ENCODE measurements at regions not wholly inside any gene's neighbourhood (a gene's known extent, or its start where the extent isn't known, plus 50 kb on each side); places are given as distances from the start of the nearest gene placed in this dataset.
"Not testable (repeated sequence)": the region's sequence is repeated elsewhere in the genome, so short reads cannot be mapped to it uniquely, and the experiment has no call there.

GRCh38 chr5:99410386-99410785, 481.6 kb upstream of the CHD1 start:
- not testable (repeated sequence) for DNase-seq

GRCh38 chr5:99404764-99405302, 476.0 kb upstream of the CHD1 start:
- DNase-seq: not testable (repeated sequence)

- DNase-seq: not testable (repeated sequence)
Observed at GRCh38 chr5:99400571-99400970, 471.8 kb upstream of the CHD1 start.

GRCh38 chr5:99398976-99399375, 470.2 kb upstream of the CHD1 start:
- DNase-seq: no peak

- no peak for DNase-seq
Observed at GRCh38 chr5:99386406-99387077, 457.7 kb upstream of the CHD1 start.

DNA sequence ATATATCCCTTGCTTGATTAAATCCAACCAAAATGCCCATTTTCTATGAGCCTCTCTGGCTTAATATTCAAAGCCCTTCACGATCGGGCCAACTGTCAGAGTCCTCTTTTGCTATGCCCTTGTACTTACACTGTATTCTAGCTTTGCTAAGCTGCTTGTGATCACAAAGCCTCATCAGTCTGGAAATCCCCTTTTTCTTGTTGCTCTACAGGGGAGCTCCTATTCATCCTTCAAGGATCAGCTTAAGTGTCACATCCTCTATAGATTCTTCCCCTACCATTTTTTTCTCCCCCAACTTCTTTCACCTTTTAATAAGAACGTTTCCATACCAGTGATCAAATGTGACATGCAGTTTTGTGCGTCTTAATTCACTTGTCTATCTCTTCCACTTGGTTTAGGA, 450.4 kb upstream of the CHD1 start:
- DNase-seq: no peak

- no peak for DNase-seq
Observed at GRCh38 chr5:99378443-99378842, 449.6 kb upstream of the CHD1 start.

DNA sequence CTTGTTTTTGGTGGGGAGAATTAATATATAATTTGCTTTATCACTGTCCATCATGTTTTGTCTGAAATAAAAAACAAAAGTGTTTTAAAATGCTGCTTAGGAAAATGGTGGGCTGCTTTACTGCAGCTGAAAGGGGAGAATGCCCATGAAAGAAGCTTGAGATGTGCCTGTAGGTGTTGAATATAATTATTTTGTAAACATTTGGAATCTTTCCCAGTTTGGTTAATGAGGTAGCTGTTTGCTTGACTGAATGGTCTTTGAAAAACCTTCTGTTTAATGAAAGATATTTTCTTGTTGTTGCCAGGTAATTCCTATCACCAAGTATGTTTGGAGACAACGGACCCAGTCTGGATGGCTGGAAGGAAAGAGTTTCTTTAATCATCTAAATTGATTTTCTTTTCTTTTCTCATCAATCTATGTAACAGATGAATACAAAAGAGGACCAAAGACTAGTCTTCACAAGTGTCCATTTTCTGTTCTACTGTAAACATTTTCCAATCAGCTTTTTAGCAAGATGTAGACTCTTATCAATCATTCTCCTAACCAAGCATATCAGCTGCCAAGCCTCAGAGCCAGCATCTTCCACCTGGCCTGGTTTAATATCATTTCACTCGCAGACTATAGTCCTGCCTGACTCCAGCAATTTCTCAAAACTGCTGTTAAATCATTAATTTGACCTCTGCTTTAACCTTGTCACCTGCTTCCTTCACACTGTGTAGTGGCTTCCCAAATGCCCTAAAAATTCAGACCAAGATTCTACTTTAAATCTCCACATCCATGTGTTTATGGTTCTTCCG, 441.2 kb upstream of the CHD1 start:
- DNase-seq: no peak

- no peak for DNase-seq
Observed at GRCh38 chr5:99368726-99369125, 439.9 kb upstream of the CHD1 start.

DNA sequence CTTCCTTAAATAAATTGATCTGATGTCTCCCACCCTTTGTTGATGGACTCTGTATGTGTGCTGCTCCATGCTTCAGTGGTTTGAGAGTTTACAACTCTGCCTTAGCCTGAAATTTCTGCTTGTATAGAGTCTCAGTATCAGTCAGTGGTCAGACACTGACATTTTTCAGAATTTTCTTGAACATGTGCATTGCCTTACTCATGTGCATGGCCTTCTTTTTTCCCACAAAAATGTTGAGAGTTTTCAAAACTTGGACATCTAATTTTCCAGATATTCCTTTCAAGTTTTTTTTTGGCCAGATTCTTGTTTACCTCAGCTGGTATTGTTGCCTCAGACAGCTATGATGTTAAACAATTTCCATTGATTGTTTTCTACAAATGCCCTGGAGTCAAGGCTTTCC, 427.1 kb upstream of the CHD1 start:
- DNase-seq: no peak

DNA sequence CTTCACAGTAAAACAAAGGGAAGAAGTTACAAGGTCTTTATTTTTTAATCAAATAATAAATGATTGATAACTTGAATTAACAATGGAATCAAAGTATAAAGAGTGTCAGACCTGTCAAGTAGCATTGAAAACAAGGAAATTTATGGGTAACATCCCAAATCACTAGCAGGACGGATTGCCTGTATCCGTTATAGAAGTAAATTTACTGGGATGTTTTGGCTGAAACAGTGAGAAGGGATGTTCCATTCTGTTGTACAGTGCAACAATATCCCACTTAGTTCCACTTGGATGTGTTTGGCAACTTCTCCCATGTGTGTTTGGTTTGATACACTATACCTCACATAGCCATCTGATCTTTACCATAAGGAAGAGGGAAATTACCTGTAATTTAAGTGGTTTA, 421.0 kb upstream of the CHD1 start:
- no peak for DNase-seq

- no peak for DNase-seq
Observed at GRCh38 chr5:99348597-99348996, 419.8 kb upstream of the CHD1 start.

DNA sequence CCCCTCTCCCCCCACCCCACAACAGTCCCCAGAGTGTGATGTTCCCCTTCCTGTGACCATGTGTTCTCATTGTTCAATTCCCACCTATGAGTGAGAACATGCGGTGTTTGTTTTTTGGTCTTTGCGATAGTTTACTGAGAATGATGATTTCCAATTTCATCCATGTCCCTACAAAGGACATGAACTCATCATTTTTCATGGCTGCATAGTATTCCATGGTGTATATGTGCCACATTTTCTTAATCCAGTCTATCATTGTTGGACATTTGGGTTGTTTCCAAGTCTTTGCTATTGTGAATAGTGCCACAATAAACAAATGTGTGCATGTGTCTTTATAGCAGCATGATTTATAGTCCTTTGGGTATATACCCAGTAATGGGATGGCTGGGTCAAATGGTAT, 411.0 kb upstream of the CHD1 start:
- not testable (repeated sequence) for DNase-seq

- no peak for DNase-seq
Observed at GRCh38 chr5:99334936-99335335, 406.1 kb upstream of the CHD1 start.

- no peak for DNase-seq
Observed at GRCh38 chr5:99331061-99331460, 402.3 kb upstream of the CHD1 start.

- DNase-seq: no peak
Observed at GRCh38 chr5:99320436-99320835, 391.6 kb upstream of the CHD1 start.

GRCh38 chr5:99317136-99317535, 388.3 kb upstream of the CHD1 start:
- DNase-seq: no peak

DNA sequence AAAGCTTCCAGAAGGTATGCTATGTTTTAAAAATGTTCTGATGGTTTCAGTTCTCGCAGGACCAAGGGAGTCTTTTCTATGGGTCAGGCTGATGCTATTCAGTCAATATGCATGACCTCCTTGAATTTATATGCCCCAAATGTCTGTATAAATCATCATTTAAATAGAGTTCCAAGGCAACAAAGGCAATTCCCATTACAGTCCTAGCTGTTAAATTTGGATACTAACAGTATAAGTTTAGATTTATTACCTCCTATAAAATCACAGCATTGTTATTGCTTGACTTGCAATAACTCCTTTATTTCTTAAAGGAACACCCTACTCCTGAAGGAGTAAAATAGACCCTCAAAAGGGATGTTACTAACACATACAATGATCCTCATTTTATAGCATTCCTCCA, 387.7 kb upstream of the CHD1 start:
- DNase-seq: no peak

- no peak for DNase-seq
Observed at GRCh38 chr5:99315413-99316183, 386.8 kb upstream of the CHD1 start.

DNA sequence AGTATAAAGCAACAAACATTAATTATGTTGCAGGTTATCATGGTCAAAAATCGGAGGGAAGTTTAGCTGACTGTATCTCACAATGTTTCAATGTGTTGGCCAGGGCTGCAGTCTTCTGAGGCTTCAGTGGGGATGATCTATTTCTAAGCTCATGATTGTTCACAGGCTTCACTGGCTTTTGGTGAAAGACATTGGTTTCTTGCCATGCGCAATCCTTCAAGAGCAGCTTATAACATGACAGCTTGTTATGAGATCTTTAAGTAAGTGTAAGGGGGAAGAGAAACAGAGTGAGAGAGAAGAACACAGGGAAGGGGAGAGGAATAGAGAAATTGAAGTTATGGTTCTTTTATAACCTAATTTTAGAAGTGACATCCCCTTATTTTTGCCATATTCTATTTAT, 385.9 kb upstream of the CHD1 start:
- no peak for DNase-seq

DNA sequence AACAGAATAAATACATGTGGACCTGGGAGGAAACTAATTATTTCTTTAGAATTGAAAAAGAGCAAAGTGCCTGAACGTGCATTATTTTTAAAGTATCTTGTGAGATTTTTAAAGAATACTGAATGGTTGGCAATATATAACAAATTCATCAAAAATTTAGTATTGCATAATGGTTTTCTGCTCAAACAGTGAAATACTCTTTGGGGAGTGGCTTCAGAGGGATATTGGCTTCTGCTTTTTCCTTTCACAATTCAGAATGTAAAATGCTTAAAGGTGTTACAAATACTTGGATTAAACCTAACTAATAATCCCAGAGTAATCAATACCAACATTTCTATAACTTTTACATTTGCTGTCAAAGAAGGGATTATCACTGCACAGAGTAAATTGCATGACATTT, 379.3 kb upstream of the CHD1 start:
- no peak for DNase-seq

DNA sequence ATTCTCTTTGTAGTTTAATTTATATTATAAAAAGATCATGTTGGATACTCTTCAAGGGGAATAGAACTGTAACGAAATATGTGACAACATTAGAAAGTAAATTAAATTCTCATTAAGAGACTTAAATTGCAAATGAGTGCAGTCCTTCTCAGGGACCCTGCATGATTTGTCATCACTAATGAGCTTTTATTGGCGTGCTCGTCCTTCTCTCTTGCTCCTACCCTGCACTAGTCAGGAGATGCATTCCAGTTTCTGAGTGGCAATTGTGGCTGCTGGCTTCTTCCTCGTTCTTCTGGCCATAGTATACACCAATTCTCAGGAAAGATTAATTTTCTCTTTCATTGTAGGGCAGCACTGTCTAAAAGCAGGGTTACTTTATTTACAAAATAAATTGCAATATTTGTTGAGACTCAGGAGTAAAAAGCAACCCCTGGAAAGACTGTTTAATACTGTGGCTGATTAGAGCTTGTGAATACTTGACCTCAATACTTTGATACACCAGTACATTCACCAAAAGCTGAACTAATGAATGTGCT, 376.3 kb upstream of the CHD1 start:
- no peak for DNase-seq

- no peak for DNase-seq
Observed at GRCh38 chr5:99285606-99286005, 356.8 kb upstream of the CHD1 start.
